Posterior cingulate gyrus (tissue), 11 donors: ENCODE measurements at regions not wholly inside any gene's neighbourhood (a gene's known extent, or its start where the extent isn't known, plus 50 kb on each side); places are given as distances from the start of the nearest gene placed in this dataset.
"Not testable (repeated sequence)": the region's sequence is repeated elsewhere in the genome, so short reads cannot be mapped to it uniquely, and the experiment has no call there.

Experiments used
- DNase-seq, 10 donors: peaks; one replicate each; pipeline versions ENCODE4 v3.0.0 to v3.0.0-alpha.2; 2020 to 2021; ENCODE audit warnings: mixed read lengths in 3 of 10
- intact Hi-C: fragments of 100-400 bp; cut with DNase I; formaldehyde crosslinking; loops from one replicate; pipeline ENCODE4 v1.15.1; 2023

DNA sequence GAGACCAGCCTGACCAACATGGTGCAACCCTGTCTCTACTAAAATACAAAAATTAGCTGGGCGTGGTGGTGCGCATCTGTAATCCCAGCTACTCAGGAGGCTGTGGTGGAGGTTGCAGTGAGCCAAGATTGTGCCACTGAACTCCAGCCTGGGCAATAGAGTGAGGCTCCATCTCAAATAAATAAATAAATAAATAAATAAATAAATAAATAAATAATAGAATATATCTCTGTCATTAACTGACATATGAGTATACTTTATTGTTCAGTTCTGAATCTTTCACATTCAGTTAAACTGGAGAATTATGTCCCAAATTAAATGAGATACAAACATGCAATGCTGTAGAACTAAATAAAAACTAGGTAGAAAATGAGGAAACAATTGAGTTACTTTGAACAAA is 501.2 kb downstream of the PCDH11X start:
- DNase-seq, result peak in 1 of 10 donors; percentile 33
- intact Hi-C loops, result not testable (repeated sequence)

DNA sequence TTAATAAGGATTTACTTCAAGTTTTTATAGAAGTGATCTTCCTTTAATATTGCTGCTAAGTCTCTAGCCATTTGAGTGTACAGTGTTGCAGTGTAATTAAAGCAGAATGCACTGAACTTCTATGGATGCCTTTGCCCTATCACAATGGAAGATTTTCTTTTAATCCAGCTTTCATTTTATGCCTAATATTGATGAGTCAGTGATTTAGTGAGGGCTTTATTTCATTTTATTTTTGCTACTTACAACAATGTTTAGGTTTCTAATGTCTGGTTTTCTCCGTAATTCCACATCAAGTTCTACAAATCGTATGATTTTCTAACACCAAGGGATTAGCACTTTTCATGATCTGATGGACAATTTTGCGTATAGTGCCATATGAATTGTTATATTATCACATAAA is 504.1 kb downstream of the PCDH11X start:
- intact Hi-C loops, result no loop called here
- no peak for DNase-seq

GRCh38 chrX:92298067-92298466 is 518.9 kb downstream of the PCDH11X start:
- intact Hi-C loops, DNase-seq: not testable (repeated sequence)

- intact Hi-C loops, DNase-seq: not testable (repeated sequence)
Observed at GRCh38 chrX:92333194-92333593, 554.0 kb downstream of the PCDH11X start.

GRCh38 chrX:92351065-92351464 is 571.9 kb downstream of the PCDH11X start:
- intact Hi-C loops, DNase-seq: not testable (repeated sequence)

DNA sequence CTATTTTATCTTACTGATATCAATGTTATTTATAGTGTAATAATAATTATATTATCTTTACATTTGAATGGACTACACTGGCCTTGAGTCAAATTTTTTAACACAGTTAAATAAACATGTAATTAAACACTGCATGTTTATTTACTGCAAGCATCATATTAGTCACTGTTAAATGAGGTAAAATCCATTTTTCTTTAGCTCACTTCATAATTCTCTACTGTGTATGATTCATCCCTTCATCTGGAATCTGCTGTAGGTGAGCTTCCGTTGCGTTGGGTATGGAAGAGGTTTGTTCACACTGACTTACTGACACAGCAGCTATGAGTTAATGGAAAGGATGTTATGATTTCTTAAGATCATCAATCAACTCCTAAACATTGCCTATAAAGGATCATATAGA is 572.3 kb downstream of the PCDH11X start:
- no peak for DNase-seq
- intact Hi-C loops, result no loop called here
